HFFc6 (cell line): ENCODE measurements at regions not wholly inside any gene's neighbourhood (a gene's known extent, or its start where the extent isn't known, plus 50 kb on each side); places are given as distances from the start of the nearest gene placed in this dataset.

Experiments
- DNase-seq: peaks from one replicate; pipeline ENCODE4 v3.0.0-alpha.2; 2018
- H3K27ac Mint-ChIP-seq: 2 replicates; pipeline ENCODE4 v1.8.0; 2020; ENCODE audit warnings: mild to moderate bottlenecking, mixed read lengths
- H3K27me3 Mint-ChIP-seq: 2 replicates; pipeline ENCODE4 v1.8.0; 2021; ENCODE audit warnings: mild to moderate bottlenecking, moderate library complexity, mixed read lengths; ENCODE audit not compliant: insufficient read depth
- H3K36me3 Mint-ChIP-seq: 2 replicates; pipeline ENCODE4 v1.8.0; 2021; ENCODE audit warnings: low read depth, mixed read lengths
- H3K4me1 Mint-ChIP-seq: 2 replicates; pipeline ENCODE4 v1.8.0; 2020; ENCODE audit warnings: low read depth, mixed read lengths
- H3K4me3 Mint-ChIP-seq: 2 replicates; pipeline ENCODE4 v1.8.0; 2020; ENCODE audit warnings: mild to moderate bottlenecking, moderate library complexity, mixed read lengths
- H3K9me3 Mint-ChIP-seq: 2 replicates; pipeline ENCODE4 v1.8.0; 2020; ENCODE audit warnings: mild to moderate bottlenecking, mixed read lengths
- TF ChIP-seq, protein P1 (sequence below): fragments of 200-600 bp; sonication (generic); IDR thresholded peaks from 2 replicates; pipeline ENCODE4 v1.5.0; 2021; ENCODE audit warnings: antibody characterized with exemption, mild to moderate bottlenecking

DNA sequence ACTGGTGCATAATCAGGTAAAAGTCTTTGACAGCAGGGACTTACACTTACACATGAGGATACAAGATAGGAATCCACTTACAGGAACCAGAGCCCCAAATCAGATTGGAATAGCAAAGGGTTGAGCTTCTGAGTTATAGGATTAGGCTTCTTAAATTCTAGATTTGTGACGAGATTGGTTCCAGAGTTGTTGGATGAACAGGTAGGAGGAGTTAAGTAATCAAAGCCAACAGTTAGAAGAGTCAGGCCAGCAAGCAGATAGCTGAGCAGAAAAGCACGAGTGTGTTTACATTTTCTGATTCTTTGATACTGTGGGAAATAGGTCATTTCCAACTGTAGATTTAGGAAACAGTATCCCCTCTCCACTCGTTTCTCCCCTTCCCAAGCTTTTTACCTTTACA lies 167.0 kb downstream of the MDFIC start:
- no peak for DNase-seq
- Mint-ChIP-seq H3K9me3 (no peaks in the 10 kb centered on the region), H3K4me1 (peaks cover 35% of the 10 kb centered on the region), H3K4me3 (no peak overlapping the region), H3K27ac (no peak overlapping the region), H3K27me3 (no peaks in the 10 kb centered on the region), H3K36me3 (peaks cover 1% of the 10 kb centered on the region; the same call in 1 of the 2 replicates)
- TF ChIP-seq, protein P1, sequence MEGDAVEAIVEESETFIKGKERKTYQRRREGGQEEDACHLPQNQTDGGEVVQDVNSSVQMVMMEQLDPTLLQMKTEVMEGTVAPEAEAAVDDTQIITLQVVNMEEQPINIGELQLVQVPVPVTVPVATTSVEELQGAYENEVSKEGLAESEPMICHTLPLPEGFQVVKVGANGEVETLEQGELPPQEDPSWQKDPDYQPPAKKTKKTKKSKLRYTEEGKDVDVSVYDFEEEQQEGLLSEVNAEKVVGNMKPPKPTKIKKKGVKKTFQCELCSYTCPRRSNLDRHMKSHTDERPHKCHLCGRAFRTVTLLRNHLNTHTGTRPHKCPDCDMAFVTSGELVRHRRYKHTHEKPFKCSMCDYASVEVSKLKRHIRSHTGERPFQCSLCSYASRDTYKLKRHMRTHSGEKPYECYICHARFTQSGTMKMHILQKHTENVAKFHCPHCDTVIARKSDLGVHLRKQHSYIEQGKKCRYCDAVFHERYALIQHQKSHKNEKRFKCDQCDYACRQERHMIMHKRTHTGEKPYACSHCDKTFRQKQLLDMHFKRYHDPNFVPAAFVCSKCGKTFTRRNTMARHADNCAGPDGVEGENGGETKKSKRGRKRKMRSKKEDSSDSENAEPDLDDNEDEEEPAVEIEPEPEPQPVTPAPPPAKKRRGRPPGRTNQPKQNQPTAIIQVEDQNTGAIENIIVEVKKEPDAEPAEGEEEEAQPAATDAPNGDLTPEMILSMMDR: no peak

DNA sequence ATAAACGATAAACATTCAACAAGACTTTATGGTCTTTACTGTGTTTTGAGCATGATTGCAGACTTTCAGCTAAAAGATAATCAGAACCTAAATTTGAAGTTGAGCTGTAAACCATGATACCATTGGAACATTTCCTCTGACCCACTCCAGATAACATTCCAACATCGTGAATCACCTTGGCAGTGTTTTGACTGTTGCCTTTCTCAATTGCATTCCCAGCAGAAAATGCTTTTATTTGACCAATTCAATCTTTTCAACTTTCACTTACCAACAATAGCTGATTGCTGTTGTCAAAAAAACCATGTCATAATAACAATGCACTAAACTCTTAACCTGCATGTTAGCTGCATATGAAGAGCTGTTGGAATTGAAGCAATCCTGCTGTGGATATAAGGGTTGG lies 165.5 kb downstream of the MDFIC start:
- H3K4me1 Mint-ChIP-seq: peaks cover 35% of the 10 kb centered on the region
- peak; percentile 80 for DNase-seq
- no peaks in the 10 kb centered on the region for H3K27me3 Mint-ChIP-seq
- peaks cover 5% of the 10 kb centered on the region; the same call in 1 of the 2 replicates for H3K36me3 Mint-ChIP-seq
- H3K4me3 Mint-ChIP-seq: peak overlapping the region; percentile 63
- no peaks in the 10 kb centered on the region for H3K9me3 Mint-ChIP-seq
- peak overlapping the region; percentile 29 for H3K27ac Mint-ChIP-seq
- TF ChIP-seq, protein P1: no peak

DNA sequence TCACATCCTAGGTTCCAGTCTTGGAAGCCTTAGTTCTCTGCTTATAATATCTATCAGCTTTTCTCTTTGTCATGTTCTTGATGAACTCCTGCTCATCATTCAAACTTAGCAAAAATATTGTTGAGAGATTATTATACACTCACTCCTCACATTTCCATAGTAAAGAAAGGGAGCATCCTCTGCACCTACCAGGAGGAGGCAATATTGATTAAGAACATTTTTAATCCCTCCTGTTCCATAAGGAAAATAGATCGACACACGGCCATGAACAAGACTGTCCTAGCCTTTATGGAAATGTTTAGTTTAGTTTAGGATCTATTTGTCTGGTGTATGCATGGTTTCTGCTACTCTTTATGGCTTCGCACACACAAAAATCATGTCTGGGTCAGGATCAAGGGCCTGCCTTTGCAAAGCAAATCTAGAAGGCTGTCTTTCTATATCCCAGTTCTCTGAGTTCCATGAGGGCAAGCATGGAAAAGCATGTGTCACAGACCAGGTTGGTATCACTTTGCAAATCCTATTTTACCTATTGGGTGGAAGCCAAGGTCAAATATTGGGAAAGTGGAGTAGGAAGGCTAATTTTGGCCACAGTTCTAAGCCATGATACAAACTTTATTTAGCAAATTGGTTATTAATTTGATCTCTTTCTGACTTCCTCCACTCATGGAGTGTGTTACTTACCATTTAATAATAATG lies 164.4 kb downstream of the MDFIC start:
- TF ChIP-seq, protein P1: 0 out of 2 replicates have a peak, but pooled peaks have one; percentile 17
- Mint-ChIP-seq H3K27me3 (no peaks in the 10 kb centered on the region), H3K27ac (no peak overlapping the region), H3K4me3 (no peak overlapping the region), H3K9me3 (no peaks in the 10 kb centered on the region), H3K36me3 (peaks cover 5% of the 10 kb centered on the region; the same call in 1 of the 2 replicates), H3K4me1 (peaks cover 35% of the 10 kb centered on the region)
- no peak for DNase-seq

DNA sequence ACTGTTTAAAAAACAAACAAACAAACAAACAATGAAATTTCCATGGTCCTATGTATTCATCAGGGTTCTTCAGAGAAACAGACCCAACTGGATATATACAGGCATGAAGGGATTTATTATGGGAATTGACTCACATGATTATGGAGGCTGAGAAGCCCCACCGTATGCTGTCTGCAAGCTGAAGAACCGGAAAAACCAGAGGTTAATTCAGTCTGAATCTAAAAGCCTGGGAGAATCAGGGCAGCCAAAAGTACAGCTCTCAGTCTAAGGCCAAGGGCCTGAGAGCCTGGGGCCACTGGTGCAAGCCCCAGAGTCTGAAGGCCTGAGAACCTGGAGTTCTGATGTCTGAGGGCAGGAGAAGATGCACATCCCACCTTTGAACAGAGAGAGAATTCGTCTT lies 163.5 kb downstream of the MDFIC start:
- Mint-ChIP-seq H3K27ac (no peak overlapping the region), H3K4me1 (peaks cover 35% of the 10 kb centered on the region), H3K27me3 (no peaks in the 10 kb centered on the region), H3K36me3 (peaks cover 5% of the 10 kb centered on the region; the same call in 1 of the 2 replicates), H3K4me3 (no peak overlapping the region), H3K9me3 (no peaks in the 10 kb centered on the region)
- TF ChIP-seq, protein P1: no peak
- no peak for DNase-seq

DNA sequence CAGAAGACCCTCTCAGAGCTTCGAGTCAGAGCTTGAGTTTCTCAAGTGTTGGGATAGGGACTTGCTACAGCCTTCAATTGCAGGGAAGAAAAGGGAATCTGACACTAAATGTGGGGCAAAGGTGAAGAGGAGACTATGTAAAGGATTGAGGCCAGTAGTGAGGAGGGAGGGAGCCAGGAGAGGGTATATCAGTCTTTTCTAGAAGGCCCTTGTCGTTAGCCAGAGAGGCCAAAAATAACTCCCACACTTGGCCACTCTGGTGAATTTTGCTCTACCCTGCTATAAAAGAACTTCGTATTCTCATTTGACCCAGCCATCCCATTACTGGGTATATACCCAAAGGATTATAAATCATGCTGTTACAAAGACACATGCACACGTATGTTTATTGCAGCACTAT lies 162.0 kb downstream of the MDFIC start:
- Mint-ChIP-seq H3K4me1 (peaks cover 35% of the 10 kb centered on the region), H3K36me3 (peaks cover 5% of the 10 kb centered on the region; the same call in 1 of the 2 replicates), H3K4me3 (no peak overlapping the region), H3K27me3 (no peaks in the 10 kb centered on the region), H3K27ac (no peak overlapping the region), H3K9me3 (no peaks in the 10 kb centered on the region)
- DNase-seq: no peak
- TF ChIP-seq, protein P1: no peak
